IPS-11a (cell line): ENCODE measurements at regions not wholly inside any gene's neighbourhood (a gene's known extent, or its start where the extent isn't known, plus 50 kb on each side); places are given as distances from the start of the nearest gene placed in this dataset.

ENCODE experiments used
- H3K4me3 ChIP-seq: one replicate; pipeline ENCODE4 v1.5.1; 2013; ENCODE audit warnings: low read depth, low read length, control low read depth

DNA sequence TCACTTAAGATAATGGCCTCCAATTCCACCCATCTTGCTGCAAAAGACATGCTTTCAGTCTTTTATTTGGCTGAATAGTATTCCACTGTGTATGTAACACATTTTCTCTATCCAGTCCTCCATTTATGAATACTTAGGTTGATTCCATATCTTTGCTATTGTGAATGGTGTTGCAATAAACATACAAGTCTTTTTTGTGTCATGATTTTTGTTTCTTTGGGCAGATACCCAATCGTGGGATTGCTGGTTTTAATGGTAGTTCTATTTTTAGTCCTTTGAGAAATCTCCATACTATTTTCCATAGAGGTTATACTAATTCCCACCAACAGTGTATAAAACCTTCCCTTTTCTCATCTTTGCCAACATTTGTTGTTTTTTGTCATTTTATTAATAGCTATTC is 180.9 kb downstream of the SMIM20 start:
- H3K4me3 ChIP-seq = no peak overlapping the region

GRCh38 chr4:26099967-26100366 is 185.9 kb downstream of the SMIM20 start:
- H3K4me3 ChIP-seq = no peak overlapping the region

DNA sequence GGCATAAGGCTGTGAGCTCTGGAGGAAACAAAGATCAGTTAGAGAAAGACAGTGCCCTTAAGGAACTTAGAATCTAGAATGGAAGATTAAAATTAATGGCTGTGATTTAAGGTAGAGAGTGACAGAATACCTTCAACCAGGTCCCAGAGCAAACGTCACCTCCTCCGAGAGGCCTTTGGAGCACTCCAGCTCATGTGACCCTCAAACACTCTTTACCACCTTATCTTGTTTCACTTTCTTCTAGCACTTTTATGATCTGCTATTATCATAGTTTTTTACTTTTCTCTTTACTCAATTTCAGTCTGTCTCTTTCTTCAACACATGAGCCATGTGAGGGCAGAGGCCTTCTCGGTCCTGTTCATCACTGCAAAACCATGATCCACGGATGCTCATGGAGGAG is 187.0 kb downstream of the SMIM20 start:
- H3K4me3 ChIP-seq = no peak overlapping the region

DNA sequence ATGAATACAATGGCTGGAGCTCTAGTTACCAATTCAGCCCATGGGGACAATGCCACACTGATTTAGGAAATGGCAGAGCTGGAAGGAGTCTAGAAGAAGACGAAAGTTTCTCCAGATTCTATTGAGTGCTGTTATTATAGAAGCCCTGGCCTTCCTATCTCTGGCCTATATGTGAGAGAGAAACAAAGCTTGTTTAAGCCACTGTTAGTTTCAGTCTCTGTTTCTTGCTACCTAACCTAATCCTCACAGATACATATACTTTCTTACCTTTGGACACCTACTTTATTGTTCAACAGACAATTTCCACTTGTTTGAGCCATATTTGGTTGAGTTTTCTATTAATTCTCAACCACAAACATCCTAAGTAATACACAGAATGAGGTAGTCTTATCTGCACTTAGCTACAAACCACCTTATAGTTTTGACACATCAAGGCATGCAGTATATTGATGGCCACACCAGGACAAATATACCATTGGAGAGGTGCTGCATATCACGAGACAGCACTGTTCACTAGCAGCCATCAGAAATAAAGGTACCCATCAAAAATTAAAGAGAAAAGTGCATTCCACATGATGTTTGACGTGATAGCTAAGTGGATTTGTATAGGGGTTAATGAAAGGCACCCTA is 190.2 kb downstream of the SMIM20 start:
- no peak overlapping the region for H3K4me3 ChIP-seq

DNA sequence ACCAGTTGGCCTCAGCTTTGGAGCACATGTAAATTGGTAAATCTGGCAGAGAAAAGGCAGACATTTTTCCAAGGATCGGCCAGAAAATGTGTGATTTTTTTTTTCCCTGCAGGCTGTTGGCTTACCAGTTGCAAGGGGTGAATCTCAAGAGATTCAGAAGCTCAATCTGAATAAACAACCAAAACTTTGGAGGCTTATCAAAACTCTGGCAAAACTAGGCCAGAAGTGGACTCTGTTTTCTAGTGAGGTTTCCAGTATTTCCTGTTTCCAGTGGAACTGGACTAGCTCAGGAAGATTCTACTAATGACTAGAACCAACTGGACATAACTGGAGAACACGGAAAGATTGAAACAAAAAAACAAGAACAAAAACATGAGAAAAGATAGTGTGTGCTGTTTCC is 191.3 kb downstream of the SMIM20 start:
- no peak overlapping the region for H3K4me3 ChIP-seq

DNA sequence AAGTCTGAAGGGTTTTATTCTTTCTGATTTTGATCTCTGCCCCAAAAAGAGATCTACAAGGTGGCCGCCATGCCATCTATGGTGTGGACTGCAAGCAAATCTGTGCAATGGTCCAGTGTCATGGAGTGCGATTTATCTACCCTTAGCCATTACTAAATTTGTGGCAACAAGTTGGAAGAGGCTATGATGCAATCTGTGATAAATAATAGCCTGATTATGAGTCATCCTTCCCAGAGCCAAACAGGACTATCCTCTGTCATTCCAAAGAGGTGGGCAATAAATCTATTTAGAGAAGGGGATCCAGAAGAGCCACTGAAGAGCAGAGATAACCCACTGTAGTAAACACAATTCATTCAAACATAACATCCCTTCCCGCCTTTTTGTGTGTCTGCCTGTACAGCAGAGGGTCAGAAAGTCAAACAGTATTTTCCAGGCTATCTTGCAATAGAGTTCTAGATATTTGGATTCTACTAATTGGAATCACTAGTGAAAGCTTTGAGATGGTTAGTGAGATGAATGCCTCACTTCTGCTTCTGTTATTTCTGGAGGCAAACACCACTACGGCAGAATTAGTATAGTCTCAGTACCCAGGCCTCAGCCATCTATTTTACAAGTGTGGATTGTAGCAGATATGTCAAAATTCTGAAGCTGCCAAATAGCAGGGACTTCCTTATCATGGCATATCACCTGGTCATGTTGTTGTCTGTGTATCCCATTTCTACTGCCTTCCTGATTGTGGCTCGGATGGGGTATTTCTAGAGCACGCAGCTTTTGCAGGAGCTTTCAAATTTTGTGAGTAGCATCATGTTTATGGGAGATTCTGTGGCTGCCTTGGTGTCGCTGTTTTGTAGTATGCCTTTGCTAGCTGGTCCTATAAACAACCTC is 192.0 kb downstream of the SMIM20 start:
- no peak overlapping the region for H3K4me3 ChIP-seq

GRCh38 chr4:26106776-26107175 is 192.8 kb downstream of the SMIM20 start:
- no peak overlapping the region for H3K4me3 ChIP-seq

DNA sequence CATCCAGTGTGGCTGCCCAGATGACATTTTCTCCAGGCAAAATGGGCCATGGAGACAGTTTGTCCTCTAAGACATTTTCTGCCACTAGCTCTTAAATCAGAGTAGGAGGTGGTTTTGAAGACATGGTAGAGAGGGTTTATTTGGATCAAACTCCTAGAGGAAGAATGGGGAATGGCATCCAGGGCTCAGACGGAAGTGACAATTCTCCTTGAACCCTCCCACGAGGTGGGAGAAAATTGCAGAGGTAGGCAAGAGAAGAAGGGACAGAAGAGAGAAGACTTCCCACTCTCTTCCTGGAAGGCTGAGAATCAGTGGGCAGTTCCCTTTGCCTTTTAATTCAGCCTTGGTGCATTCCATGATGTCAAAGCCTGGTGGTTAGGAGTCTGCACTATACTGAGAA is 194.0 kb downstream of the SMIM20 start:
- no peak overlapping the region for H3K4me3 ChIP-seq

GRCh38 chr4:26110493-26110892 is 196.5 kb downstream of the SMIM20 start:
- H3K4me3 ChIP-seq = no peak overlapping the region

DNA sequence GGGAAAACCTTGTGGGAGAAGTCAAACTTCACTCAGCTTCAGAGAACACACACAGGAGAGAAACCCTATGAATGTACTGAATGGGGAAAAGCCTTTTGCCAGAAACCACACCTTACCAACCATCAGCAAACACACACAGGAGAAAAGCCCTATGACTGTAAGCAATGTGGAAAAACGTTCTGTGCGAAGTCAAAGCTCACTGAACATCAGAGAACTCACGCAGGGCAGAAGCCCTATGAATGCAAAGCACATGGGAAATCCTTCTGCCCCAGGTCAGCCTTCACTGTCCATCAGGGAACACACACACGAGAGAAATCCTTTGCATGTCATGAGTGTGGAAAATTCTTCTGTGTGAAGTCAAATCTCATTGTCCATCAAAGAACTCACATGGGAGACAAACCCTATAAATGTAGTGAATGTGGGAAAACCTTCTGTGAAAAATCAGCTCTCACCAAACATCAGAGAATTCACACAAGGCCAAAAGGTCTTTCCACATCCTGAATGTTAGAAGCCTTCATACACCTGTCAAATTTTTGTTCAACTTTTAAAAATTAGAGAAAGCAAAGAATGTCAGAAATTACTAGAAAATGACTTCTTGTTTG is 199.4 kb downstream of the SMIM20 start:
- H3K4me3 ChIP-seq = no peak overlapping the region

- H3K4me3 ChIP-seq = no peak overlapping the region
Observed at GRCh38 chr4:26116057-26116456, 202.0 kb downstream of the SMIM20 start.

DNA sequence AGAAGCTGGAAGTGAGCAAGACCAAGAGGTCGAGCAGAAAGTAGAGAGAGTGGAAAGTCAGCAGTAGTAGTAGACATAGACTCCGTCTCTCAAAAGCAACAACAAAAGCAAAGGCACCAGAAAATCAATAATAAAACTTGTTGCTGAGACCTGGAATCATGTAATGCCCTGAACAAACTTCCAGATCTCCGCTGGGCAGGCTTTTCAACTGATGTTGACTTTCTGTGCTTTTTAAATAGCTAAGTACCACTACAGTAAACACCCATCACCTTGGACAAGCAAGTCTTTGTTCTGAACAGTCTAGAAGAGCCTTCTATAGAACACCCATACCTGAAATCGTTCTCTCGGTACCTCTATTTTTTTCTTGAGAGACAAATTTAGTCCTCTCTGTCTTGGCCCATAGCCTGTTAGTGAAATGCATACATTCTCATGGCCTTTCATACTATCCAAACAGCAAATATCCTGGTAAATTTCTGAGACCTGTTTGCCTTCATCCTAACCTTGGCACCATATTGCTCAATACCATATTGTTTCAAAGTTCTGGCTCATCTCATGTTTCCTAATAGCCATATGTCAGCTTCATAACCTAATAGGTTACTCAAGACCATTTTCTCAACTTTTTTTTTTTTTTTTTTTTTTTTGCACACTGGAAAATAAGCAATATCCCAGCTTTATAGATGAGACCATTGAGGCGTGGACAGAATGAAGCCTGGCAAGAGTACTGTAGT is 200.6 kb upstream of the RBPJ start:
- H3K4me3 ChIP-seq = no peak overlapping the region

DNA sequence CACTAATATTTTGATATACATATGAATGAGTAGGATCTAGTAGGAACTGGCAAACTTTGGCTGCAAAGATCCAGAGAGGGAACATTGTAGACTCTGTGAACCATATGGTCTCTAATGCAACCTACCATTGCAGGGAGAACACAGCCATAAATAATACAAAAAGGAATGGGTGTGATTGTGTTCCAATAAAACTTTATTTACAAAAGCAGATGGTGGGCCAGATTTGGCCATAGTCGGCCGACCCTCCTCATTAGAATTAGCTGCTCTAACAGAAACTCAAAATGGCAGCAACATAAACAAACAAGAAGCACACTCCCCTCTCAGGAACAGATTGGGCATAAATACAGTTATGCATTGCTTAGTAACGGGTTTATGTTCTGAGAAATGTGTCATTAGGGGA is 198.1 kb upstream of the RBPJ start:
- H3K4me3 ChIP-seq = no peak overlapping the region

DNA sequence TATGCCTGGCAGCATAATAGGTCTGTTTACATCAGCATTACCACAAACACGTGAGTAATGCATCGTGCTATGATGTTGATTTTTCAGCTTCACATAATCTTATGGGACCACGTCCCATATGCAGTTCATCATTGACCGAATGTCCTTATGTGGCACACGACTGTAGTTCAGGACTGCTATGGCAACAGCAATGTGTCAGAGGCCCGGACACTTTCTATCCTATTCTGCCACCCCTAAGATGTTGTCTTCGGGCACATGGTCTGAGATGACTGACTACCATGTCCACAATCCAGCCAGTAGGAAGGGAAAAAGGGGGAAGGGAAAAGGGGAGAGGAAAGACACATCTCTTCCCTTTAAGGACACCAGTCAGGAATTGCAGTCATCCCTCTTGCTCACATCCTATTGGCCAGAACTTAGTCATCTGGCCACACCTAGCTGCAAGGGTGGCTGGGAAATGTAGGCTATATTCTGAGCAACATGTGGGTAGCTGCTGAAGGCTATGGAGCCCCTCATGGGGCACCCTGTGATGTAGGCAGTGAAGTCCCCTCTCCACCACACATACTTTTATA is 196.0 kb upstream of the RBPJ start:
- H3K4me3 ChIP-seq = no peak overlapping the region

DNA sequence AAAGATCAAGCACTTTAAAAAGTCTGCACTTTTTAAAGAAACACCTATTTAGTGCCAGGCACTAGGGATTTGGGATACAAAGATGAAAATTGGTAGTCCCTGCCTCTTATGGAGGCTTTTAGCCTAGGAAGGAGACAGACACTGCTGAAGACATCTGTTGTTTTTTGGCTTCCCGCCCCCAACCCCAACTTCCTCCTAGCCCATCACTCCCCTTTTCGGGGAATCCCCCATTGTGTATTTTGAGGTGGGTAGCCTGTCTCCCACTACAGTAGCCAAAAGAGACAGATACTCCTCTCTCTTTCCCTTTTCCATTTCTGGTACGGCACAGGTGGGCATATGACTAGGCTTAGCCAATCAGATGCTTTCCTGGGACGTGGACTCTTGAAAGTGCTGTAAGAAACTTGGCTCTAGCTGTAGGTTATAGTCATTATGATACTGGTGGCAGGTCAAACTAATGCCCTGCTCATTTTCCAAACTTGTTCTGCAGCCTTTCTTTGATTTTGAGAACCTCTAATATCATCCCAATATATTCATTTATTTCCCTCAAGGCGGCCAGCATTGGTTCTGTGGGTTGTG is 194.6 kb upstream of the RBPJ start:
- no peak overlapping the region for H3K4me3 ChIP-seq

DNA sequence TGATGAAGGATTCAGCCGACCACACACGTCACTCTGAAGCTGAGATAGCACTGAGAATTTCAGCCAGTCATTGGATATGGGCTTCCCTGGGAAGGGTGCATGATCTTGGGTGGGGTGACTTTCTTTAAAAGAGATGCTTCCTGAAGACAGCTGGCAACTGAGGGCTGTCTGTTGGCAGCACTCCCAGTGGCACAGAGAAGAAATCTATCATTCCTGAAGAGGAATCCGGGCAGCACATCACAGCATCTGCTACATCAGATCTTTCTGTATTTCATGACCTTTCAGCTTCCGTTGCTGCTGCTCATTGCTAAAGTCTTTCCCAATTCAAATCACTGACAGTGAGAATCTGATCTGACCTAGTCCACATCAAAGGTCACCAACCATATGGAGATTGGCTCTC is 193.8 kb upstream of the RBPJ start:
- no peak overlapping the region for H3K4me3 ChIP-seq

GRCh38 chr4:26127851-26128337 is 192.9 kb upstream of the RBPJ start:
- no peak overlapping the region for H3K4me3 ChIP-seq

GRCh38 chr4:26130173-26130572 is 190.6 kb upstream of the RBPJ start:
- H3K4me3 ChIP-seq = no peak overlapping the region

GRCh38 chr4:26130841-26131432 is 189.9 kb upstream of the RBPJ start:
- no peak overlapping the region for H3K4me3 ChIP-seq

DNA sequence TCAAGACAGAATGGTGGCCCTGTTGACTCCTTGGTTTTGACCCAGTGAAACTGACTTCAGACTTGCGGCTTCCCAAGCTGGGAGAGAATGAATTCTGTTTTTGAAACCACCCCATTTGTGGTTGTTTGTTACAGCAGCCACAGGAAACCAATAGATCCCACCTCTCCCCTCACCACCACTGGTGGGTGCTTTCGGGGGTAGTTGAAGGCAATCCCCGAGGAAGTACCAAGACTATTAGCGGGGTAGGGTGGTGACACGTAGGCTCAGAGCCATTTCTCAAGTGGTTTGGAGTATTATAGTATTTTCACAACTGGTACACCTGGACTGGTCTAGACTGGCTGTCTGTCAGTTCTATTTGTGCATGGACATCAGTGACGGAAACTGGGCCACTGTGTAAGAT is 189.1 kb upstream of the RBPJ start:
- H3K4me3 ChIP-seq = no peak overlapping the region
